ENCODE measurements at regions not wholly inside any gene's neighbourhood (a gene's known extent, or its start where the extent isn't known, plus 50 kb on each side); places are given as distances from the start of the nearest gene placed in this dataset.
A peak's percentile ranks its signal among the peaks of the same experiment; 100 is the strongest.

DNA sequence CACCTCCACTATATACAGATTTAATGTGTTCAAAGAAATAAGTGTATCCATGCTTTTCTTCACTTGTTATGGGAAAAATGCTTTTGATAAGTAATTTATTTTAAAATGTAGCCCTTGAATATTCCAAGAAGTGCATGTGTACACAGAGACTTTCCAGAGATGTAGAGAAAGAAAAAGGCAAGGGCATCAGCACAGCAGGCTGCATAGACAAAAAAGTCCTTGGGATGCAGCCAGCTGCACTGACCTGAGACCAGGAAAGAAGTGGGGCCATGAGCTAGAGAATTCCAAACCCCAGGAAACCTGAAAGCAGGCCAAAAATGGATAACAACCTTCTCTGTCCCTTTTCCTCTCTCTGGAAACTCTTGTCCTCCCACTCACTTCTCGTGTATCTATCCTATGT lies 51.6 kb upstream of the PRDM8 start:
- DNase-seq = no peak

DNA sequence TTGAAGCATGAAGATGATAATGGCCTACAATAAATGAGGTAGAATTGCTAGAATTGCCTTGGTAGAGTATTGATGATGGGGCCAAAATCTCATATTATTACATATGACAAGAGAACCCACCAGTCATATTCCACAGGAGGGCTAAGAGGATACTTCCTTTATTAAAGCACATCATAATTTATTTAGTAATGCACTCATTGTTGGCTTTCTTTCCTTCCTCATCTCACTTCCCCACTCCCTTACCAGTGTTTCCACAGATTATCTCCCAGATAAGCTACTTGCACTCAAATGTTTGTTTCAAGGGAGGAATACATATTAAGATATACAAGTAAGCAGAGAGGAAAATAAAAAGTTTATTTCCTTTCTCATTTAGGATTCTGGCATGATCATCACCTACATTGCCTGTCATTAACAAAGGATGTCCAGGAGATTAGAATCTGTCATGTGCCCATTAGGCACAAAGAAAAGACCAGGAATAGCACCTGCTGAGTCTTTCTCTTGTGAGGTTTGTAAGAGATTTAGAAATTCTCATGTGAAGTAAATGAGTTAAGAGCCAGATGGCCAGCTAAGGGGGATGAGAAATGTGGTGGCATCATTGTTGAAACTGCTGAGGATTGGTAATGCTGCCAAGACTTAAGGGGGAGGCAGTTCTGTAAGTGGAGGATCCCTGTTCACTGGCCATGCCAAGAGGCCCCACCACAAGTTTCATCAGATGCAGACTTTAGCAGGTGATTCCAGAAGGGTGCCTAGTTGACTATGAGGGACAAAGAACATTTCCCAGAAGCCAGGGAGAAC lies 52.4 kb upstream of the PRDM8 start:
- DNase-seq = no peak

DNA sequence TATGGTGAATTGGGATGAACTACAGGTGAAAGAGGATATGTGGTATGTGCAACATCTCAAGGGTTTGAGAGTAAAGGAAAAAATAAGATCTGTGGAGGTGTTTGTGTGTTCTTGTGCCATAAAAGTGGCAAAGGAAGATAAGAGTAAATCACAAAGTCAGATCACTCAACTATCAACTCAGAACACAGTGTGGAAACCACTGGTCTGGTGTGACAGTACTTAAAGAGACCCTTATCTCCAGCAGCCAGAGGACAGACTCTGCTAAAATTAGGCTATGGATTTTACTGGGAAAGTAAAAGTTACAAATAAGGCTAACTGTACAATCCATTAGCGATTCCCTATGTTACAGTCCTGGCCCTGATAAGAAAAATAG lies 54.0 kb upstream of the PRDM8 start:
- no peak for DNase-seq

DNA sequence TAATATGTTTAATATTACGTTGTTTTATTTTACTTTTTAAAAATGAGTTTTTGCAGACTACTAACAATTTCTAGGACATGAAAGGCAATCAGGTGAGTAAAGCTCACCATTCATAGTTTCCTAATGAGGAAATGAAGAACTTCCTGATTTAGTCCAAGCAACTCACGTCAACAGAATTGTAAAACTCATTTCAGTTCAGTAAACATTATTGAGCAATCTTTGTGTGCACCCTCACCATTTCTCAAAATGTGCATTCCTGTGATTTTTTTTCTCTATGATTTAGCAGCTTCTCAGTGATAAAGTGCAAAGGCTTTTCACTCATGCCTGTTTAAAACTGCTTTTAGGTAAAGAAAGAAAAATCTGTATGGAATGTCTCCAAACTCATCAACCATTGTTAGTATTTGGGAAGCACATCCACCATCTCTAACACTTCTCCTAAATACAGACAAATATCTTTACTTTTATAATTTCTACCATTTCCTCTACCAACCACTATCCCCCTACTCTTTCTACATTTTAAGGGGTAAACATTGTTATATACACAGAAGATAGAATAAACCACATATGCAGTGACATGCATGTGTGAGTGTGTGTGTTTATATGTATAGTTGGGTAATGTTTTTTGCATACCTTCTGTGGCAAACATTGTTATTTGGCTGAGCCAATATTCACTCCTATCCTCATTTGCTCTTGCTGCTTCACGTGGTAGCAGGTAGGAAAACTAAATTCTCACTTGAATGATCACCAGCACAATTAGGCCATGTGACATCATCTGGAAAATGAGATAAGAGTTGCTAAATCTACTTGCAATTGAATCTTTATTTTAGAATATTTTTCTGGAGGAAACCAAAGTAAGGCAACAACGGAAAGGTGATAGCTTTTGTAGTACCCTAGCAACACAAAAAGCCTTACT lies 54.7 kb upstream of the PRDM8 start:
- no peak for DNase-seq

DNA sequence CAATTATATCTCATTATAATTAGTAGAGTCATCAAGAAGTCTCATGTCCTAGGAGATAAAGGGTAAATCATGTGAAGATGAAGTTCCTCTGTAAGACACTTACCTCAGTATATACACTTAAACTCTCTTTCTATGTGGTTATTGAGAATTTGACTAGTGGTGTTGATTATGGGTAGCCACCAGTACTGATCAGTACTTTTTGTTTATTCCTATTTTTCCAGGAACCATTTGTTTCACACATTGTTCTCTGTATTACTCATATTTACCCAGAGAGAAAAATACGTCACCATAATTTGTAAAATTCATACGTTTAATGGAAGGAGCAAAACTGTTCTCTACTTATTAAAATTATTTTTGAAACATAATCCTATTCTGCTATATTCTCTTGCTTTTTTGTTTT lies 55.8 kb upstream of the PRDM8 start:
- DNase-seq = no peak

DNA sequence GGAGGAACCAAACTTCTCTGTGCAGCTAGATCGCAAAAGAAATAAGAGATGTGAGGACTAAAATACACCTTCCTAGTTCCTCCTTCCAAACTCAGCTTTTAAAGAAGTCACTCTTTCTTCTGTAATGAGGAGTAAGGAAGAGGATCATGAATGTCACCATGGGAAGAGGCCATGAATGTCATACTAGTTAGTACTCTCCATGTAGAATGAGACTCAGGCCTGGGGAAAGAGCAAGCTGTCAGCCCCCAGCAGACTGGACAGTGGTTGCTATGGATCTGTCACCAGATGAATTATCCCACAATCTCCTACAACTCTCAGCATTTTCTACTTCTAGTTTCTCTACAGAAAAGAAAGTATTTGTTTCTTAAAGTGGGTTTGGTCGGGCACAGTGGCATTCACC lies 57.1 kb upstream of the PRDM8 start:
- no peak for DNase-seq

DNA sequence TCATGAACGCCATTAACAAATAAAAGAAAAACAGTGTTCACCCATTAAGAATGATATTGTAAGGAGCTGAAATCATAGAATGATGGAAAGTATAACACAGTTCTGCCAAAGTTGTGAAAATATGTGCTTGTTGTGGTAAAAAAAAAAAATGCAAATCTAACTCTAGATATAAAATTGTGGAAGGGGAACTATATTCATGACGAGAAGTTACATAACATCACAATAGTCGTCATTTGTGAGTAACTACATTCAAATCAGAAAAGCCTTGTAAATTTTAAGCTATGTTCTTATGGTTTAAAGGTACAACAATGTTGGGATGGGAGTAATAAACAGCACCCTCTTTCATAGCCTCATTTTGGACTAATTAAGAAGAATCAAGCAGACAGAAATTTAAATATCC lies 57.6 kb upstream of the PRDM8 start:
- no peak for DNase-seq

DNA sequence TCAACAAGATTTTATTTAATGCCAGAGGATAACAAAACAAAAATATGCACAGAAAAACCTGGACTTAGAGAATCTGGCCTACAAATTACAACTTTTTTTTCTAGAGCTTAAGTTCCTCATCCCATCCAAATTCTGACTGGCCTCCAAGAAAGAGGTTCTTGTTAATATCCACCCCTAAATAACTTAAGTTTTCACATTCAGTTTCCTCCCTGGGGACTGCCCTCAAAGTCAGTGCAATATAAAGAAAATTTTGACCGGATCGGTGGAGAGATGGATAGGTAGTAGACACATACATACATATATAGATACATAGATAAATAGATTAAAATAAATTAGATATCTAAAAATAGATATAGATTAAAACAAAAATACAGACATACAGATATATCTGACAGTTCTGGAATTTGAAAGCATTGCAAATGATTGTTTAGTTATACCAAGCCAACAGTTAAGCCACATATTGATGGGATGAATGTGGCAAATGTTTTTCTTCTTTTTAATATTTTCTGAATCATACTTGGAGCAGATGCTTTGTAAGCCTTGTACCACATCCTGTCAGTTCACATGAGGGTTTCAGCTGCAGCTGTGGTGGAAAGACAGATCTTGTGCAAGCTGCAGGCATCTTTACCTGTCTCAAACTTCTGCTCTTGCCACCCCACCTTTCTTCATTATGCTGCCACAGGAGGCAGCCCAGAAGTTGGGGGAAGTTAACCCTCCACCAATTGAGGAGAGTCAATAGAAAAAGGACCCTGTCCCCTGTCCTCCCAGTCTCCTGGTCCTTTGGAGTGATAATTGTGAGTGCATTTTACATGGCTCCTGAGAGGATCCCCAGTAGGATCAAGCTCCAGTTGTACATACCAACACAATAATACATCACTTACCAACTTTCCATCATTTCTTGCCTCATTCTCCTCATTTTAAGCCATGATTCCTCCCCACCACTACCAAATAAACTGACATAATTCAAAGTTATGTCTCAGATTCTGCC lies 58.5 kb upstream of the PRDM8 start:
- DNase-seq = peak; percentile 67

DNA sequence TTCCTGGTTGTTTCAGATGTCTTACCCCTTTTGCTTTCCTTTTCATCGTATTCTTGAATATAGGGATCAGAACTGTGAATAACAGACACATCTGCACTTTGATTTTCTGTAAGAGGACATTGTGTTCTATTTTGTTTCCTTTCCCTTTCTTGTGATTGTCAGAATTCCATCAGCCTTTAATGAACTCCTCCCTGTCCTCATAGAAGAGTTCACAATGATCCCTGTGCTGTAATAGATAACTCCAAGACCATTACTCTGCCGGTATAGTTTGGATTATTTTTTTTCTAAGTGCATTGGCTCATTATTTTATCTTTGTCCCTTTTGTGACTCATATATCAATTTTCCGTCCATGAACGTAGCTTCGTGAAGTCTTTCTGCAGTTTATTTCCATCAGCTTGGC lies 59.7 kb upstream of the PRDM8 start:
- no peak for DNase-seq

DNA sequence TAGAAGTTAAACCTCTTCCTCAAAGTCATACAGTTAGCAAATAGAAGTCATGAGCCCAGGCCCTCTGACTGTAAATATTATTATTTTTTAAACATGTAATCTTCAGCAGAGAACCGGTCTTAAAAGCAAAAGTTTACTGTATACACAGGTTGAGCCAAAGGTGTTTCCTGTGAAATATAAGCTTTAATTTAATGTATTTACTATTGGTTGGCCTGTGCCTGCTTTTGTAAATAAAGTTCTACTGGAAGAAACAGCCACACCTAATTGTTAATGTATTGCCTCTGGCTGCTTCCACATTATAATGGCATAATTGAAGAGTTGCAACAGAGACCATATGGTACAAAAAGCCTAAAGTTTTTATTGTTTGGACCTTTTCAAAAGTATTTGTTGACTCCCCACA lies 61.0 kb upstream of the PRDM8 start:
- no peak for DNase-seq

DNA sequence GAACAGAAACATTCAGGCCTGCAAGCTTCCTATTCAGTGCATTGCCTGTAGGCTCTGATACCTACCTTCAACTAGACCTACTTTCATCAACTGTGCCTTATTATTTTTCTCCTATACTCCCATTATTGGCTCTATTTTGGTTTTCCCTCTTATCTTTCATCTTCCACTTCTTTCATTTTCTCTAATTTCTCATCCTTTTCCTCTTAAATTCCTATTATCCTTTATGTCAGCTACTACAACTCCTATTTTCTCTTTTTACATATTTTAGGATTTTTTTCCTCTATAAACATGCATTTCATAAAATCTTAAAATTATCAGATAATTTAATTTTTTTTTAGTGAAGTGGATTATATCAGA lies 61.6 kb upstream of the PRDM8 start:
- no peak for DNase-seq

DNA sequence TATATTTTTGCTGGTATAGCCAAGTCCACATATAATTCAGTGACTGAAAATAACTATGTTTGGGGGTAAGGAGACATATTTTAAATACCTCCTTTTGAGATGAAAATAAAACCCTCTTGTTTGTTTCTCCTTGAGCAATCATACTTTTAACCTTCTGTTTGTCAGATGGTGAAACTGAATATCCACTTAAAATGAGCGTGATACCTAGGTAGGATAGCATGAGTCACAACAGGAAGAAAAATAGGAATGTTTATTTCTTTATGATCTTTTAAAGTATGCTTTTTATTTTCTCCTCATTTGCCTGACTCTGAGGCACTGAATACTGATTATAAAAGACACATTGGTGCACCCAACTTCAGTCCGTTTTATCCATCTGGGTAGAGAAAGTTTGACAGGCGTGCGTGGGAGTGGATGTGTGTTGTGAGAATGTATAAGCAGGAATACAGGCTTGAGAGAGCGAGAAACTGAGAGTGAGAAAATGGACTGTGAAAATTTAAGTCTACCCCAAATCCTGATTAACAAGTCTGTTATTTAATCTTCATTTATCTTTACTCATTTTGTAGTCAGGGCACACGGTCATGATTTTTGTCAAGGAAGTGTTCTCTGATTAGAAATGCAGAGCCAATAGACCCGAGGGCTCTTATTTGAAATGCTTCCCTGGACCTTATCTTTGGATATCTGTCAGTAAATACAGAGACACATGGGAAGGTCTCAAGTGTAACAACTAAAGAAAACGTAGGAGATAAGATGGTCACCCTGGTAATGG lies 62.1 kb upstream of the ANTXR2 start:
- no peak for DNase-seq

DNA sequence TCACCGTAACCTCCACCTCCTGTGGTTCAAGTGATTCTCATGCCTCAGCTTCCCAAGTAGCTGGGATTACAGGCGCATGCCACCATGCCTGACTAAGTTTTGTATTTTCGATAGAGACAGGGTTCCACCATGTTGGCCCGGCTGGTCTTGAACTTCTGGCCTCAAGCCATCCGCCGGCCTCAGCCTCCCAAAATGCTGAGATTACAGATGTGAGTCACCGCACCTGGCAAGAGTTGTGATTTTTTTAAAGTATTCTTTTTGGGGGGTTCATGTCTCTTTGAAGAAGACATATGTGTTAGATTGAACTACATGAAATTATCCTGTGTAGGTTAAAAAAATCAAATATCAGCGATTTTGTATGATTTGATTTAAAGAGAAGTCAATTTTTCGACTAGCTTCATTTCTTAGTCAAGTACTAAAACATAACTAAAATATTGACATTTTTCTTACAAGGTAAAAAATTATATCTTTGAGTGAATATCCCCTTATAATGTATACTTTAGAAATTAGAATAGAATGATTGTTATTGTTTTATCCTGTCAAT lies 60.3 kb upstream of the ANTXR2 start:
- DNase-seq = no peak

DNA sequence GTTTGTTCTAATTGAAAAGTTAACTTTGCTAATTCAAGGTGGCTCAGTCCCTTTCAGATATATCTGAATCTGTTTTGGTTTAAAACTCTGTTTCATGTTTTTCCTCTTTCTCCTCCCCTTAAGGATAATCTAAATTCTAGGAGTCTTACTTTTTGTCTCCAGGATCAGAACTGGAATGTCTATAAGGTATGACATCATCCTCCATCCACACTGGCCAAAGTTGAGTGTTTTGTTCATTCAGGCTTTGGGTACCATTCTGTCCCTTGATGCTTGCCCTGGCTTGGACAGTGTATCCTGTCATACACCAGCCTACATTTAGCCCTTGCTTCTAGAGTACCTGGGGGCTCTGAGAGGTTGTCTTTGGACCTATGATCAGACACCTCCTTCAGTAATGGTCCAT lies 56.8 kb upstream of the ANTXR2 start:
- DNase-seq = no peak

DNA sequence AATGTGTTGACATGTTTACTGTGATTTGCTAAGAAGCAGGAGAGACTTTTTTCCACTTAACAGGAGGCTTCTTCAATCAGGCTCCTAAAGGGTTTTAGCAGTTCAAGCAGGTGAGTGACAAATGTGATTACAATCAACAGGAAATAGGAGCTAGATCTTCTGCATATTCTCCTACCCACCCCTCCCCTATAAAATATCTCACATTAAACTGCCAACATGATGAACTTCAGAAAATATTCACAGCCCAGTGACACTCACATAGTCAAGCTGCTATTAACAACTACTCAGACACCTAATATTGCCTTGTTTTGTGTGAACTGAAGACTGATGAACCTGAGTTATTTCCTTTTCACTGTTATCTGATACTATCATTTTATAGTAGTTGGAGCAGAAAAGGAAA lies 55.9 kb upstream of the ANTXR2 start:
- DNase-seq = no peak

DNA sequence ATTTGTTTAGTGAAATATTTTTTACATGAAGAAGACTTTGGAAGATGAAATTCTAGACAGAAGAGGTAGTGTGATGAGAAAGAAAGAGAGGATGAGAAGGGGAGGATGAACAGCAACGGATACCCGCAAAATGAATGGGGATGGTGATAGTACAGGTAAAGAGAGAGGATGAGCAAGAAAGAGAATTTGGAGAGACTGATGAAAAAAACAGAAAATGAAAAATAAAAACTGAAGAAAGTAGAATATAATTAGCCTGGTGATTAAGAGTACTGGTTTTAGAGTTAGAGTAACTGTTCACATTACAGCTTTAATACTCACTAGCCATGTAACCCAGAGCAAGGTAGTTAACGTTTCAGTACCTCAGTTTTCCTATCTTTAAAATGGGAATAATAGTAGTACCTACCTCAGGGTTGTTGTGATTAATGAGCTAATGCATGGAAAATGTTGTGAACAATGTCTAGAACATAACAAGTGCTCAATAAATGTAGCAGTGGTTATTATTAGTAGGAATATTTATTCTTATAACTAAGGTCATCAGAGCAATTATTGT lies 54.9 kb upstream of the ANTXR2 start:
- no peak for DNase-seq

DNA sequence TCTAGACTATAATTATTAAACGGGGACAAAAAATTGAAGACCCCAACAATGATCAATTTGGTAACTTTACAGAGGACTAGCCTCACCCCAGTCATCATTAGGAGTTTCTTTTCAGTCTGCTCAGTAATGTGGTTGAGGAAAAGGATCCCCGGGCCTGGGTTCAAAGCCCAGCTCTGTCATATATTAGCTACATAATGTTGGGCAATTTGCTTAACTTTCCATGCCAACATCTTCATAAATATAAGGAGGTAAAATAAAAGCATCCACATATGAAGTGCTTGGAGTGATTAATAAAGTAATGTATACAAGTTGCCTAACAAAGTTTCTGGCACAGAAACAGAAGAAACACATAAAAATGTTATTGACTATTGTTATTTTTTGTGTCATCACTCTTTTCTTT lies 53.4 kb upstream of the ANTXR2 start:
- DNase-seq = no peak

DNA sequence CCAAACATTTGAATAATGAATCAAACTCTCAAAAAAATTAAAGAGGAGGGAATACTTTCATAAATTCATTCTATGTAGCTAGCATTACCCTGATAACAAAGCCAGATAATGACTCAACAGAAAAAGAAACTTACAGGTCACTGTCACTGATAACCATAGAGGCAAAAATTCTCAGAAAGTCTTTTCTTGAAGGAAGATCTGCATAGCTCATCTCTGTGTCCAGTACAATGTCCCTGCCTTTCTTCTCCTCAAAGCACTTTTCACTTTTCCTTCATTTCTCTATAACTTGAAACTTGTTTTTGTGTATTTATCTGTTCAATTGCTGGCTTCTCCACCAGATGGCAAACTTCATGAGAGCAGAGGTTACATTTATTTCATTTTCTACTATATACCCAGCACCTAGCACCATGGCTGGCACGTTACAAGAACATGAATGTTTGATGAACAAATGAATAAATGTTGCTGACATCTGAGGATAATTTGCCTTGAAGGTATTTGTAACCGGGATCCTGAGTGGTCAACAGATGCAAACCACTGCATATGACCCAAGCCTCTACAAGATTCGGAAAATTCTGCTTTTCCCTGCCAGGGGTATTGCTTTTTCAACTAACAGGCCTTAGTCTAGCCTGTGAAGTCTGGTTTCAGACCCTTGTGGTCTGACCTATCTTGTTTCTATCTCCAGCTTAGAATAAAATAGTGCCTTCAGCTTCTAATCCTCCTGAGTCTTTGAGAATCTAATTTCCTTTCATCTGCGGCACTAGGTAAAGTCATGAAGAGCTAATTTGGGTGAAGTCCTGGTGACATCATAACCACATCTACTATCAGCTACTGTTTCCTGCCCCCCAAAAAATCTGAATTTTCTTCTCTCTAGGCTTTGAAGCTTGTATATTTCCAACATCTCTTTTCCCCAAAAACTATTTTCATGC lies 52.5 kb upstream of the ANTXR2 start:
- peak; percentile 42 for DNase-seq

DNA sequence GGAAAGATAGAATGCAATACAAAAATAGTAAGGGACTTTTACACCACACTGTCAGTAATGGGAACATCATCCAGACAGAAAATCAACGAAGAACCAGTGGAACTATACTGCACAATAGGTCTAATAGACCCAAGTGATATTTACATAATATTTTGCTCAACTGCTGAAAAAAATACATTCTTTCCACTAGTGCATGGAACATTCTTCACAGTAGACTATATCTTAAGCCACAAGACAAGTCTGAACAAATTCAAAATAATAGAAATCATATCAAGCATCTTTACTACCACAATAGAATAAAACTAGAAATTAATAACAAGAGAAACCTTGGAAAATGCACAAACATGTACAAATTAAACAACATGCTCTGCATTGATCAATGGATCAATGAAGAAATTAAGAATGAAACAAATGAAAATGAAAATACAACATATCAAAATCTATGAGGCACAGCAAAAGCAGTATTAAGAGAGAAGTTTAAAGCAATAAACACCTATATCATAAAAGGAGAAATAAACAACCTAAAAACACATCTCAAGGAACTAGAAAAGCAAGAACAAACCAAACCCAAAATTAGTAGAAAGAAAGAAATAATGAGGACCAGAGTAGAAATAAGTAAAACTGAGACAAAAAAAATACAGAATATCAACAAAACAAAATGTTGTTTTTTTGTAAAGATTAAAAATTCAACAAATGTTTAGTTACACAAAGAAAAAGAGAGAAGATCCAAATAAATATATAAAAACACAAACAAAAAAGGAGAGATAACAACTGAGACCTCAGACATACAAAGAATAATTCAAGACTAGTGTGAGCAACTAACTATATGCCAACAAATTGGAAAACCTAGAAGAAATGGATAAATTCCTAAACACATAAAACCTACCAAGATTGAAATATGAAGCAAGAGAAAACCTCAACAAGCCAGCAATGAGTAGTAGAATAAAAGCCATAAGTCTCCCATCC lies 51.5 kb upstream of the ANTXR2 start:
- no peak for DNase-seq
